GM19467 (cell line): ENCODE measurements at regions not wholly inside any gene's neighbourhood (a gene's known extent, or its start where the extent isn't known, plus 50 kb on each side); places are given as distances from the start of the nearest gene placed in this dataset.

Experiments used
- ATAC-seq: cut with Tn5 transposase; IDR thresholded peaks from one replicate; pipeline ENCODE4 v1.9.1; 2021; ENCODE audit warnings: mild to moderate bottlenecking, moderate library complexity; ENCODE audit not compliant: unreplicated experiment

DNA sequence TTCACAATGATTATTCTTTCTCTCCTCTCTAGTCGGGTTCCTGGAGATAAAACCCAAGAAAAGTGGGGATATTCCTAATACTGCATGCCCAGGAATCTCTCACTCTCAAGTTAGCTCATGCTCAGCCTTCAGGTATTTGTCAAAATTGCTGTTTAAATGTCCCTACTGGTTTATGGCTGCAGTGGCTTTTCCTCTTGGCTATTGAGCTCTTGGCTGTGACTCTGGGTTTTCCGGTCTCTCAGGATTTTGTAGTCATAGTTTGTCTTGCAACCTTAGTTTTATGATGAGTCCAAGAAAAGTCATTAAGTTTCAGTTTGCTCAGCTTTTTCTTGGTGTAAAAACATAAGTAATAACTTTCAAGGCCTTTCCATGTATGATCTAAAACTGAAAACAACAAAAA is 820.7 kb upstream of the HS6ST1 start:
- ATAC-seq, result no peak

DNA sequence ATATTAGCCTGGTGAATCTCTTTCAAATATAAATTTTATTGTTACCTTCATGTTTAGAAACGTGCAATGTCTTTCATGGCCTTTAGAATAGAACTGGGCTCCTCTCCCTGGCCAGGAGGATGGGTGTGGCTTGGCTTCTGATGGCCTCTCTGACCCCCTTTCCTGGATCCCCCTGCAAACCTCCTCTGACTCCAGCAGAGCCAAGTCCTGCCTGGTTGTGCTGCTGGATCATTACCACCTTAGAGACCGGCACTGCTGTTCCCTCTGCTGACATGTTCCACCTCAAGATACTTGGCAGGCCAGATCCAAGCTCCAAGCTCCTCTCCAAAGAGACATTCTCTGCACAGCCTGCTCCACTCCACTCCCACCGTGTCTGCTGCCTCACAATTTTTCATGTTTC is 823.8 kb upstream of the HS6ST1 start:
- ATAC-seq, result no peak

DNA sequence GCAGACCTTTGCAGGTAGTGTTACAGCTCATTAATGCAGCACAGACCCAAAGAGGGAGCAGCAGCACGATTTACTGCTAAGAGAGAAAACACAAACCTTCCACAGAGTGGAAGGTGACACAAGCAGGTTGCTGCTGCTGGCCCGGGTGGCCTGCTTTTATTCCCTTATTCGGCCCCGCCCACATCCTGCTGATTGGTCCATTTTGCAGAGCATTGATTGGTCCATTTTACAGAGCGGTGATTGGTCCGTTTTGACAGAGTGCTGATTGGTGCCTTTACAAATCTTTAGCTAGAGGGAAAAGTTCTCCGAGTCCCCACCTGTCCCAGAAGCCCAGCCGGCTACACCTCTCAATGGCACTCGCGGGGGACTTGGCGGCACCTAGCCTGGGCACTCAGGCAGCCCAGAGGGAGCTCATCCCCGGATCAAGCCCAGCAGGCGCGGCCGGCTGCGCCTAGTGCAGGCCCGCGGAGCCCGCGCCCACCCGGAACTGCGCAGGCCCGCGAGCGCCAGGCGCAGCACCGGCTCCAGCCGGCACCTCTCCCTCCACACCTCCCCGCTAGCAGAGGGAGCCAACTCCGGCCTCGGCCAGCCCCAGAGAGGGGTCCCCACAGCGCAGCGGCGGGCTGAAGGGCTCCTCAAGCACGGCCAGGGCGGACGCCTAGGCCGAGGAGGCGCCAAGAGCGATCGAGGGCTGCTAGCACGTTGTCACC is 825.6 kb upstream of the HS6ST1 start:
- ATAC-seq, result no peak

DNA sequence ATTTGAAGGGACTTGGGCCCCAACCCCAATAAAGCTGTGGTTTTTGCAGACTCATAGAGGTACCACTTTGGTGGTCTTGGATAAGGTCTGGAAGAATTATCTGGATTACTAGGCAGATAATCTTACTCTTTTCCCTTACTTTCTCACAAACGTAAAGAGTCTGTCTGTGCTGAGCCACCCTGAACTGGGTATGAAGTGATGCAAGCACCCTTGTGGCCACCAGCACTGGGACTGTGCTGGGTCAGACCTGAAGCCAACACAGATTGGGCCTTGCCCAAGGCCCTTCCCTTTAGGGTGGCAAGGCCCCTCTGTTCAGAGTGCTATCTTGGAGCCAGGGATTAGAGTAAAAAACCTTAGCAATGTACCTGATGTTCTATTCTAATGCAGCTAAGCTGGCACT is 827.0 kb upstream of the RAB6C start:
- no peak for ATAC-seq

DNA sequence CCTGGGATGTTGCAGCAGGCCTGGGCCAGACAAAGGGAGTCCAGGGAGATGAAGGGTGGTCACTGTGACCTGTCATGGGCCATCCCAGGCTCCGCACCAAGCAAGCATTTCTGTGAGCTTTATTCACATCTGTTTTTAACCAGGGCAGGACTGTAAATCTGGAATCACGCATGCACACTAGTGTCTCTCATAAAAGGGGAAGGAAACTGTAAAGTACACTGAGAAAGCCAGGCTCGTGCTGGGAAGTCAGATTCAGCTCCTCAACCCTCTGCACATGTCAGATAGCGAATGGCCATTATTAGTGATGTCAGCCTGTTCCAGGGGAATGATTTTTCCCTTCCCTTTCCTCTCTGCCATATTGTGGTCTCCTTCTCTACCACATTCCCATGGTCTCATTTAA is 818.6 kb upstream of the RAB6C start:
- no peak for ATAC-seq

DNA sequence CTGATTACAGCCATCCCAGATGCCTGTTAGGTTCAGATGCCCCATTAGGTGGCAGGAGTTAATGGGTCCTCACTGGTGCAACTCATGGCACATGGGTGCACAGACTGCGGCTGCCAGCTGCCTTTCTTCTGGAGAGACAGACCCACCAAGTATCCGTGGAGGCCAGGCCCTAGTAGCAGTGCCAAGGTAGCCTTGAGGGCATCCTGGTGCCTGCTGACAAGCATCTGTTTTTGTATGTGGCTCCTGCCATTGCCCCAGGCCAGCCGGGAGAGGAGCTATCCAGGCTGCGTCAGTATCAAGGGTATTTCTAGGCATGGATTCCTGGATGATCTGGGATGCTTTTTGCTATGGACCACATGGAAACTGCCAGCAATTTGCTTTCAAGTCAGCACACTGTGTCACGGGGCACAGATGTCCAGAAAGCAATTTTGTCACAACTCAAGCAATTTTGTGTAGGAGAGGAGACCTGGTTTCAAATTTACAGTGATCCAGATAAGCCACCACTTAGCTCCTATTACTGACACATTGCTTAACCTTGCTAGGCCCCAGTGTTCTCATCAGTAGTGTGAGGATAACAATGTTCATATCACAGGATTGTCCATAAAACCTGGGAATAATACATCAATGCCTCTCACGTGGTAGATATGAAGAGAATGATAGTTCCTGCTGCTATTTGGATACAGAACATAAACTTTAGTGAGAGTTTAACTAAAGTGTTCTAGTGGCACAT is 815.1 kb upstream of the RAB6C start:
- no peak for ATAC-seq

DNA sequence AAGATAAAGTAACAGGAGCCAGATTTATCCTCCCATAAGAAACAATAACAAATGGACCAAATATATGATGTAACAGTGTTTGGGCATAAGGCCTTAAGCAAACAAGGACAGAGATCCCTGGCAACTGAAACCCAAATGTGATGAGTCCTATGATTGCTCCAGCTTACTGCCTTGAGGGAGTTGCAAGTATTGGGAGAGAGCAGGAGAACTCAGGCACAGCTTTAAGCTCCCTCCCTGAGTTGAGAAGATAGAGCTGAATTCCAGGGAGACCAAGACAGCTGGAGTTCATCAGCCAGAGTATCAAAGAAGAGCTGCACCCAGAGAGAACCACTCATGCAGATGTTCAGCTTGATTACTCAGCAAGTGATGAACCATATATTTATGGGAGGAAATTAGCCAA is 814.5 kb upstream of the RAB6C start:
- no peak for ATAC-seq

DNA sequence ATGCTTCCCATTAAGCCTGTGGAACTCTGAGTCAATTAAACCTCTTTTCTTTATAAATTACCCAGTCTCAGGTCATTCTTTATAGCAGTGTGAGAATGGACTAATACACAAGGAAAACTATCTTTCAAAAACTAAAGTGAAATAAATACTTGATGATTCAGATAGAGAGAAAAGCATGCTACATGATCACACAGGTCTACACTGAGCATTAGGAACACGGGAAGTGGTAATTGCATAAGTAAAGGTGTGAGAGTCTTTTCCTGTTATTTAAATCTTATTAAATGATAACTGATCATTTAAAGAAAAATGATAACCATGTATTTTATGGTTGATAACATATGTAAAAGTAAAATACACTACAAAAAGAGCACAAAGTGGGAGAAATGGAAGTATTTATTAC is 812.0 kb upstream of the RAB6C start:
- no peak for ATAC-seq

DNA sequence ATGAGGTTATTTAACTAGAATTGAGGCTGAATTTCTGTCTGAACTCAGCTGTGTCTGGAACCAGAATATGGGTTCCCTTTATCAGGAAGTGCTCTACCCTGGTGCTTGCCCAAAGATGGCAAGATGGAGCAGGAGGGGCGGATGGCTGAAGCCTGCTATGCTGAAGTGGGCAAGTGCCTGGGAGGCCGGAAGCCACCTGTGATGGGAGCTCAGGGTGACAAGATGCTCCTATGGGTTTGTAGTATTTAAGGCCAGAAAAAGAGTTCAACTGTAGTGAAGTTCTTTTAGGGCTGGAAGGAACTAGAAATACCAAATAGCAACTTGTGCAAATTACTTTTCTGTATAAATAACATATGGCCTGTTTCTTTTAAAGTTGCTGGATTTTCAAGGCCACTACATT is 808.9 kb upstream of the RAB6C start:
- no peak for ATAC-seq

DNA sequence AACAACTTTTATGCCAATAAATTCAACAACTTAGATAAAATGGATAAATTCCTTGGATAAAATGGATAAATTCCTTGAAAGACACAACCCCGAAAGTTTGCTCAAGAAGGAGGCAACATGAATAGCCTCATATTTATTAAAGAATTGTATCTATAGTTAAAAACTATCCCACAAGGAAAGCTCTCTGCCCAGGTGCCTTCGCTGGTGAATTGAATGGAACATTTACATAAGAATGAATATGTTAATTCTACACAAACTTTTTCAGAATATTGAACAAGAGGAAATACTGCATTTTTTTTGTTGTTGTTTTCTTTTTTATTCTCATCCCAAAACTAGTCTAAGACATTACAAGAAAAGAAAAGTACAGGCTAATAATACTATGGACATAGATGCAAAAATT is 805.3 kb upstream of the RAB6C start:
- ATAC-seq, result no peak

DNA sequence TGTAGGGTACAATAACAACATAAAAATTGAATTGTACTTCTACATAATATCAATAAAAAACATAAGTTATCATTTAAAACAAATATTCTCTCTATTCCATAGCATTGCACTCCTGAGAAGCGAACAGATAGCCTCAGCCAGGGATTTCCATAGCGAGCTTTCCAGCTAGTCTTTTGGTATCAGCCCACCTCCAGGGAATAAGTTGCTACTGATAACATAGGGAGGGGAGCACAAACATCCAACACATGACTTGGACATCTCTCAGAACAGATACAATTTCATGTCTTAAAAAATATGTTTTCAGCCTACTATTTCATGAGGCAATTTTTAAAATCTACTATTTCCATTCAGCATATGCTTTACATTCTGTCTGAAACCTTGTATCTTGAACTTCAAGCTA is 804.4 kb upstream of the RAB6C start:
- ATAC-seq, result no peak

DNA sequence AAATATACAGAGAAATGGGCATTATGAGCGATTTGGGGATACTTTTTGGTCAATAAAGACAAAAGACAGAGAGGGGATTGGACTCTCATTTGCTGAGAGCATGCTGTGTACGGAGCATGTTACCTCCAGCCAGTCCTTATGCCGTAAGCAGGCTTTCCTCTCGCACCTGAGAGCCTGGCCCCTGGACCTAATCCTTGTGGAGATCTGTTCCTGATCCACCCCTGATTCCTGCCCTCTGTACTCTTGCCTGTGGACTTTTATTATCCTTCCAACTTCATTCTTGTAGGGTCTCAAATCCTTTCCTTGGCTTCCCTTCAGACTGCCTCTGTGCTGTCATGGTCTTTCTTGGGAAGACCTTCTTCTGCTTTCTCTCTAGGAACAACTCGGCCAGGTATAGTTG is 803.1 kb upstream of the RAB6C start:
- no peak for ATAC-seq

DNA sequence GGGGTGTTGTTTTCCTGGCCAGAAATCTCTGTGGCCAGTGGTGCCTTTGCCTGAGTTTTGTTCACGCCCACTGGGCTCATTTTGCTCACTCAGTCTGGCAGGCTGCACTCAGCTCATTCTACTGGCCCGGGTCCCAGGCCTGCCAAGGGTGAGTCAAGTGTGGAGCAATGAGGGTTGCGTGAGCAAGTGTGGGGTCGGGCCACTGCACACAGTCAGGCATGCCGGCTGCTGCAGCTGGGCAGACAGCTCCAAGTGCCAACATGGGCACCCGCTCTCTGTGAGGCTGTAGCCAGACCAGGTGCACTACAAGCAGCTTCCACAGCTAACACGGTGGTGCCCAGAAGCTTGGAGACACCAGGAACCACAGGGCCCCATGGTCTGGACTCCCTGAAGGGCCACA is 801.1 kb upstream of the RAB6C start:
- no peak for ATAC-seq

DNA sequence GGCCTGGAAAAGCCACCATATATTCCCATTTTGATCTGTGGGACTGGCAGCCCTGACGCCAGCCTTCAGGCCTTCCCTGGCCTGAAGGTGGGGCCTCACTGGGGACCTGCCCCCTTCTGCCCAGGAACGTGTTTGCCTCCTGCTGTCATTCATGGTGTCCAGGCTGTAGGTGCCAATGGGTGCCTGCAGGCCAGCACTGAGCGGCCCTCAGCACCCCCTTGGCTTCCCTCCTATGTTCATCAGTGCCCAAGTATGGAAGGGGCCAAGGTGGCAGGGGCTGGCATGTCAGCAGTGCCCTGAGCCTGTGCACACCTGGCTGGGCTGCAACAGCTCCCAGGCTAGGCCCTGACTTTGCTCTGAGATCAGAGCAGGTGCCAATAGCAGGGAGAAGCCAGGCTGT is 800.3 kb upstream of the RAB6C start:
- no peak for ATAC-seq

DNA sequence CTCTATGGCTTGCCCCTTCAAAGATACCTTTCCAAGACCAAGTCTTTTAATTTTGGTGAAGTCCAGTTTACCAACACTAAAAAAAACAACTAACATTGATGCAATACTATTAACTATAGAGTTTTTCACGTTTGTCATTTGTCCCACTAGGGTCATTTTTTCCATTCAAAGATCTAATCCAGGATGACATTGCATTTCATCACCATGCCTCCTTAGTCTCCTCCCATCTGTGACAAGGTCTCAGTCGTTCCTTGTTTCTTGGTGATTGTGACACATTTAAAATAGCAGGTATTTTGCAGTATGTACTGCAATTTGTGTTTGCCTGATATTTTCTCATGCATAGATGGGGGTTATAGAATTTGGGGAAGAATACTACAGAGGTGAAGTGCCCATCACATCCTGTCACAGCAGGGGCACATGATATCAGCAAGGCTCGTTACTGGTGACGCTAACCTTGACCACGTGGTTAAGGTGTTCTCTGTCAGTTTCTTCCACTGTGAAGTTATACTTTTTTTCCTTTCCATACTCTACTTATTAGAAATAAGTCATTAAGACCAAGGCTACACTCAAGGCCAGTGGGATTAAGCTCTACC is 799.2 kb upstream of the RAB6C start:
- no peak for ATAC-seq

DNA sequence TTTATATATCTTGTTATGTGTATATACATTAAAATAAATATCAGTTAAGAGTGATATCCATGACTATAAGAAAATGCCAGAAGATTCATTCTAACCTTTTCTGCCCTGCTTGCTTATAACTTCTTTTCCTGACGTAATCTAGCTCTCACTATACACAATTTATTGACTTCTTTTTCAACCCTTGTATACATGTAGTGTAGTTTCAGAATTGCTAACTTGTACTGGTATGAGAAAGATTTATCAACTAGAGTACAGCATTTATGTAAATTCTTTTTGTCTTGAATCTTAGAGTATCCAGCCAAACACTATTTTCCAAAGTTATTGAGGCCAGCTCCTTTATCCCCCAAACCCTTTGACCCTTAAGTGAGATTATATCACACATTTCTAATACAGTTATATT is 798.0 kb upstream of the RAB6C start:
- ATAC-seq, result no peak

DNA sequence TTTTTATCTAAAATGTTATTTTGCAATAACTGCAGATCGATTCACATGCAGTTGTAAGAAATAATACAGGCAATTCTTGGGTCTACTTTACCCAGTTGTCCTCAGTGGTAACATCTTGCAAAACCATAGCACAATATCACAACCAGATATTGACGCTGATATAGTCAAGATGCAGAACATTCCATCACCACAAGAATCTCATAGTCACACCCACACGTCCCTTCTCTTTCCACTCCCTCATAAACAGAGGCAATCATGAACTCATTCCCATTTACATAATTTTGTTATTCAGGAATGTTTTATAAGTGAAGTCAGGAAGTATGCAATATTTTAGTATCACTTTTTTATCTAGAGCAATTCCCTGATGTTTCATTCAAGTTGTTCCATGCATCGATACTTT is 797.5 kb upstream of the RAB6C start:
- no peak for ATAC-seq

DNA sequence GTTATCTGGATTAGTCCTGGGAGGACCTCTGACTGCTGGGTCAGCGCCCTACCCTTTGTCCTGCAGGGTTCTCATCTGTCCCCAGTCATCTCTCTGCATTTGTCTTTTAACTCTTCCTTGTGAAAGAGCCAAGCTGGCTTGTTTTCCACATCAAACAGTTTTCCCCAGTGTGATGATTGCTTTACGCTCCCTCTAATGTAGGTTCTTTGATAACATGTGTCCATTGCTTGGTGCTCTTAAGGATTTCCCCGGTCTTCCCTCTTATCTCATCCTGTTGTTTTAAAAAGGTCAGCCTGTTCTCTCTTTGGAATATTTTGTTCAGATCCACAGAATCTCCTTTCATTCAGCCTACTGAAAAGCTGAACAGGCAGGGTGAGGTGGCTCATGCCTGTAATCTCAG is 792.1 kb upstream of the RAB6C start:
- ATAC-seq, result no peak

DNA sequence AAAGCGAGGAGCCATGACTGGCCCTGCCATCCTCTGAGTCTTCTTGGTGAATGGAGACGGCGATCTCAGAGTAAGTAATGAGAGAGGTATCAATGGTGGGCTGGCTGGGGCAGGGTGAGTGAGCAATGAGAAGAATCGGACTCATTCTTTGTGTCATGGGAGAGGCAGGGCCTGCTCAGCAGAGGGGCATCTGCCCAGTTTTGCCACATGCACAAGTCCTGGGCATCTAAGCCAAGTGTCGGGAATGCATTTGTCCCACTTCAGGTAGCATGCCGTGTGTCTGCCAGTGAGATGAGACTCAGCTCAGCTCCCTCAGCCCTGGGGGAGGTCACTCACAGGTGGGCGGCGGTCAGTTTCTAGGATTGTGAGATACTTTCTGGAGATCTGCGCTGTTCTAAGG is 791.0 kb upstream of the RAB6C start:
- ATAC-seq, result no peak

DNA sequence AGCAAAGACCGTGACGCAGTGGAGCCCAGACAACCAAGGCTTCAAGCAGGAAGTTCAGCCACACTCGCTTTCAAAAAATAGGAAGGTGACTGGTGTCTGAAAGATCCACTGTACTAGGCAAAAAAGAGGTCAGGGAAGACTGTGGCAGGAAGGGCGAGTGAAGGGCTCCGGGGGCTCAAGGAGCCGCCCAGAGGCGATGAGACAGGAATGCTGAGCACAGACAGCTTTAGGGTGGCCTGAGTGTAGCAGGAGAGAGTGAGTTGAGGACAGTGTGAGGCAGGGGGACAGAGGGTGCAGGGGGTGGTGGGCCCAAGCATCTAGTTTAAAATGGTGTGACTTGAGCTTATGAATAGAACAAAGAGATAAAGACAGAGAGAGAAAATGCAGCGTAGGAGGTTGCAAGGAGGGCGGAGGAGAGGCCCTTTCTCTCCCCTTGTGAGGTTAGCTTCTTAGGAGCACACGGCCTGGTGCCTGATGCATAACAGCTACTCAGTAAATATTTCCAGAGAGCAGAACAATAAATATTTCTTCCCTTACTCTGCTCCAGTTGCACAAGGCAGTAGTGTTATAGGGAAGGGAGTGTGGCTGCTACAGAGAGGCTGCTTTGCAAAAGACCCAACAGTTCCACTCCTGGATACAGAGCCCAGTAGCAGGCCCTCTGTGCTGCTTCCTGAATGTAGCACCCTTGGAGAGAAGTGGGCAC is 789.7 kb upstream of the RAB6C start:
- no peak for ATAC-seq

DNA sequence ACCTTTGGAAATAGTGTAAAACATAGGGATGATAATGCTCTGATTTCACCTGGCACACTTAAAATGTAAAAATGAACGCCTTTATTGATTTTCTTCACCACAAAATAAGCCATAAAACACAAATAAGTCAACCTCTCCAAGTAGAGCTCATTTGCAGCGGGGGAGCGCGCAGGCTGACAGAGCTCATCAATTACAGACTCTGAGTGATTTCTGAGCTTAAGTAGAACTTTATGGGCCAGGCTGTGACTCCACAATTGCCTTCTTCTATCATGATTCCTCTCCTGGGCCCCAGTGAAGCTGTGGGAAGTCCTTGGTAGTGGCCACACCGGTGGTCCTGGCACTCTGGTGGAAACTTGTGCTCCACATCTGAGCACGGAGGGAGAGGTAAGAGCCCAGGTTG is 789.0 kb upstream of the RAB6C start:
- no peak for ATAC-seq

DNA sequence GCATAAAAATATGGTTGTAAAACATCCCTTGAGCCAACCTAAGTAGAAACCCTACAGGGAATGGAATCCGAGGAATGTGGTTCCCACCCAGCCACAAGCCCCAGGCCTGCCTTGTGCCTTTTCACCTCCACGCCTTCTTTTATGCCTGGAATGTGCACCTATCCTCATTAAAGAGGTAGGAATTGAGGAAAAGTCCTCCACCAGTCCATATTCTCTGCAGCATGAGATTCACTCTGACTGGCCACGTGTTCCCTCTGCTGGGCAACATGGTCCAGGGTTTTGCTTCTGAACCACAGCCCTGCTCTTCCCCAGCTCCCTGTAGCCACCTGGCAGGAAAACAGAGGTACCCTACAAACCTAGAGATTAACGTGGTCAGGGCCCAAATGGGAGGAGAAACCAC is 787.9 kb upstream of the RAB6C start:
- ATAC-seq, result no peak
